Peyer's patch (tissue), 4 donors: ENCODE measurements at regions not wholly inside any gene's neighbourhood (a gene's known extent, or its start where the extent isn't known, plus 50 kb on each side); places are given as distances from the start of the nearest gene placed in this dataset.

Experiments used
- CTCF ChIP-seq, 6 experiments: fragments of 450-650 bp in 4 of 6; fragments of 200-600 bp in 2 of 6; sonication (generic) in 1 of 6; IDR thresholded peaks; one replicate each; pipeline ENCODE4 v1.5.1; 2017 to 2019; ENCODE audit warnings: antibody characterized with exemption in 6 of 6, mild to moderate bottlenecking in 3 of 6, moderate library complexity in 1 of 6
- POLR2A ChIP-seq, 2 donors: fragments of 450-650 bp; IDR thresholded peaks; one replicate each; pipeline ENCODE4 v1.5.1; 2017; ENCODE audit warnings: antibody characterized with exemption in 2 of 2, mild to moderate bottlenecking in 2 of 2, moderate library complexity in 2 of 2

- TF ChIP-seq POLR2A (IDR thresholded peaks at IDR 0.05) (no peak), CTCF (IDR thresholded peaks at IDR 0.05) (no peak)
Observed at GRCh38 chr10:111243126-111243525, 166.3 kb downstream of the ADRA2A start.
